ENCODE measurements at regions not wholly inside any gene's neighbourhood (a gene's known extent, or its start where the extent isn't known, plus 50 kb on each side); places are given as distances from the start of the nearest gene placed in this dataset.

DNA sequence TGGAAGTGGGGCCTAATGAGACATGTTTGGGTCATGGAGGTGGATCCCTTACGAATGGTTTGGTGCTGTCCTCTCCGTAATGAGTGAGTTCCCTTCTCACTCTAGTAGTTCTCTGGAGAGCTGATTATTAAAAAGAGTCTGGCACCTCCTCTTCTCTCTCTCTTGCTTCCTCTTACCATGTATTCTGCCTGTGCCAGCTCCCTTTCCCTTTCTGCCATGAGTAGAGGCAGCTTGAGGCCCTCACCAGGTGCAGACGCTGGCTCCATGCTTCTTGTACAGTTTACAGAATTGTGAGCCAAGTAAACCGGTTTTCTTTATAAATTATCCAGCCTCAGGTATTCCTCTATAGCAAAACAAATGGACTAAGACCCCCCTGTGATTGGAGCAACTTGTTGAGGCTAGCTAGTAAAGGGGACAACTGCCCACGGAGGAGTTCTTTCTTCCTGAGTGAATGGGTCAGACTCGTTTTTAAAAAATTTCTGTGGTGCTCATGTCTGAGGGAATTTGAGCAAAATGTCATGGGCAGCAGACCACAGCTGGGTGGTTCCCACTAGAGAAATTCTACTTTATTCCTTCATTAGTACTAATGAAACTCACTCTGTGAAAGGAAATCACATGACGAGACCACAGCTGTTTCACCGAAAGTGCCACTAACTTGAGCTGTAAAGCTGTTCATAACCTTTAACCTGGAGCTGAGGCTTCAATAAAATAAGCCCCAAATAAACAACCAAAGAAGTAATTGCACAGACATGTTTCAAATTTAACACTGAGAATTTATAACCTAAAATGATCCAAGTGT, 210.0 kb downstream of the NFKBIZ start:
- Histone ChIP-seq H3K4me1 (peaks cover 3% of the 10 kb centered on the region), H3K27me3 (ENCODE audit: low read depth) (no peaks in the 10 kb centered on the region), H3K27ac (no peak overlapping the region), H3K4me3 (no peak overlapping the region), H3K9me3 (no peaks in the 10 kb centered on the region), H3K36me3 (no peaks in the 10 kb centered on the region)
- ATAC-seq (no peak), DNase-seq (no peak)
- intact Hi-C loops (cut with DNase I): no loop called here
- TF ChIP-seq, protein P1, sequence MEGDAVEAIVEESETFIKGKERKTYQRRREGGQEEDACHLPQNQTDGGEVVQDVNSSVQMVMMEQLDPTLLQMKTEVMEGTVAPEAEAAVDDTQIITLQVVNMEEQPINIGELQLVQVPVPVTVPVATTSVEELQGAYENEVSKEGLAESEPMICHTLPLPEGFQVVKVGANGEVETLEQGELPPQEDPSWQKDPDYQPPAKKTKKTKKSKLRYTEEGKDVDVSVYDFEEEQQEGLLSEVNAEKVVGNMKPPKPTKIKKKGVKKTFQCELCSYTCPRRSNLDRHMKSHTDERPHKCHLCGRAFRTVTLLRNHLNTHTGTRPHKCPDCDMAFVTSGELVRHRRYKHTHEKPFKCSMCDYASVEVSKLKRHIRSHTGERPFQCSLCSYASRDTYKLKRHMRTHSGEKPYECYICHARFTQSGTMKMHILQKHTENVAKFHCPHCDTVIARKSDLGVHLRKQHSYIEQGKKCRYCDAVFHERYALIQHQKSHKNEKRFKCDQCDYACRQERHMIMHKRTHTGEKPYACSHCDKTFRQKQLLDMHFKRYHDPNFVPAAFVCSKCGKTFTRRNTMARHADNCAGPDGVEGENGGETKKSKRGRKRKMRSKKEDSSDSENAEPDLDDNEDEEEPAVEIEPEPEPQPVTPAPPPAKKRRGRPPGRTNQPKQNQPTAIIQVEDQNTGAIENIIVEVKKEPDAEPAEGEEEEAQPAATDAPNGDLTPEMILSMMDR (IDR thresholded peaks at IDR 0.05): no peak

DNA sequence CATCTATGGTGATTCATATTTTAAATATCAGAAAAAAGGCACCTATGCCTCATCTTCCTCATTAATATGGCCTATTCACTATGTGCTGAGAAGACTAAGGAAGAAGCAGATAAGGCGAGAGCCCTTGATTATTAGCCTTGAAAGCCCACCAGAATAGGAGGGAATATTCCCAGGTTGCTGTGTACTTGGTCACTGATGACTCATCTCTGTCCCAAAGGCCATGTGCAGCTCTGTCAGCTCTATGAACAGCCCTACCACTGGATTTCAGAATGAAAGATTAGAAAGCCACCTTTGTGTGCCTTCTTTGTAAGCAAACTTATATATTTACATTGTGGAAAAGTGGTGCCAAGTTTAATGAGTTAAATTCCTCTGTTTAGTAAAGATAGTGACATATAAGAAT, 211.5 kb downstream of the NFKBIZ start:
- TF ChIP-seq, protein P1 (IDR thresholded peaks at IDR 0.05): no peak
- Histone ChIP-seq H3K4me1 (peaks cover 3% of the 10 kb centered on the region), H3K27me3 (ENCODE audit: low read depth) (no peaks in the 10 kb centered on the region), H3K27ac (no peak overlapping the region), H3K36me3 (no peaks in the 10 kb centered on the region), H3K9me3 (no peaks in the 10 kb centered on the region), H3K4me3 (no peak overlapping the region)
- DNase-seq (no peak), ATAC-seq (peak in 1 of 2 donors; percentile 62)
- intact Hi-C loops (cut with DNase I): no loop called here

DNA sequence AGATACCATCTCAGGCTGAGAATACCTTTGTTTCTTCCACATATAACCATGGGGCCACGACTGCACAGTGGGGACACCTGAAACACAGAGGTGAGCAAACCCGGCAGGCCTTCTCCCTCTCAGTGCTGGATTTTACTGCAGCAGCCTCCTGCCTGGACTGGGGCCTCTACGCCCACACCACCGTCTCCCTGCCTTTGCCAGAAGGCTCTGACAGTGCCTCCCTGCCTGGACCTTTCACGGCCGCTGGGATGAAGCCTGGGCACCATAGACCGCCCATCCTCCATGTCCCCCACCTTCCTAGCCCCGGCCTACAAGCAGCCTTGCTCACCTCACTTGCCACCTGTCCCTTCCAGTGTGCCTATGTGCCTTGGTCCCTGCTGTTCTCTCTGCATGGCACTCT, 214.3 kb downstream of the NFKBIZ start:
- no peaks in the 10 kb centered on the region for H3K9me3 ChIP-seq
- H3K36me3 ChIP-seq: no peaks in the 10 kb centered on the region
- H3K27me3 ChIP-seq (ENCODE audit: low read depth): no peaks in the 10 kb centered on the region
- intact Hi-C loops (cut with DNase I): no loop called here
- H3K27ac ChIP-seq: no peak overlapping the region
- TF ChIP-seq, protein P1 (IDR thresholded peaks at IDR 0.05): no peak
- H3K4me3 ChIP-seq: no peak overlapping the region
- H3K4me1 ChIP-seq: peaks cover 3% of the 10 kb centered on the region
- DNase-seq (no peak), ATAC-seq (no peak)

DNA sequence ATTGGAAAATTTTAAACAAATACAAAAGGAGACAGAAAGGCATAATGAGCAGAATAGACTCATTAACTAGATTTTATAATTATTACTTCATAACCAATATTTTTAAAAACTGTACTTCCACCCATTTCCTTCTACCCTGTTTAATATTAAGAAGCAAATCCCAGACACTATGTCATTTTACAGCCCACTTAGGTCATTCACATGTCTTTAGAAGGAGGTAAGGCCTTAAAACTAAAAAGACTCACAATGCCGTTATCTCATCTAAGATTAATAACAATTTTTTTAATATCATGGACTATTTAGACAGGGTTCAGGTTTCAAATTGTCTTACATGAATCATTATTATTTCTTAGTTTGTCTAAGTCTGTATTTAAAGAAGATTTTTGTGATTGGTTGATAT, 217.2 kb downstream of the NFKBIZ start:
- TF ChIP-seq, protein P1 (IDR thresholded peaks at IDR 0.05): no peak
- no peak overlapping the region for H3K27ac ChIP-seq
- no peak overlapping the region for H3K4me3 ChIP-seq
- DNase-seq: no peak
- H3K9me3 ChIP-seq: no peaks in the 10 kb centered on the region
- H3K27me3 ChIP-seq (ENCODE audit: low read depth): no peaks in the 10 kb centered on the region
- no peak for ATAC-seq
- no peaks in the 10 kb centered on the region for H3K36me3 ChIP-seq
- H3K4me1 ChIP-seq: no peaks in the 10 kb centered on the region
- intact Hi-C loops (cut with DNase I): no loop called here

DNA sequence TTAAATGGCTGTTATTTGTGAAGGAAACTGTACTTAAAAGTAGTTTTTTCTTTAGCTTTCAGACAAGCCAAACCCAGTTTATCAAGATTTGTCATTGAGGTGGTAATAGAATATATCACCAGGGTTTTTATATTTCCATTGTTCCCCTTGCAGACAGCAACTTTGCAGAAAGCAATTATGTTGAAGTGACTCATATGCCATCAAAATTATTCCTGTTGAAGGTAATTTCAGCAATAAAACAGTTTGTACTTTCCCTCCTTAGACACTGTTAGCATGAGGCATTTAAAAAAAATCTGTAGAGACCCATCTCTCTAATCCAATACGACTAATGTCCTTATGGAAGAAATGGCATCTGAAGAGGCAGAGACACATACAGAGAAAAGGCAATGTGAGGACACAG, 219.0 kb downstream of the NFKBIZ start:
- Histone ChIP-seq H3K9me3 (no peaks in the 10 kb centered on the region), H3K36me3 (no peaks in the 10 kb centered on the region), H3K27ac (no peak overlapping the region), H3K4me1 (no peaks in the 10 kb centered on the region), H3K27me3 (ENCODE audit: low read depth) (no peaks in the 10 kb centered on the region), H3K4me3 (no peak overlapping the region)
- TF ChIP-seq, protein P1 (IDR thresholded peaks at IDR 0.05): no peak
- intact Hi-C loops (cut with DNase I): no loop called here
- no peak for DNase-seq
- no peak for ATAC-seq
